ENCODE measurements at regions not wholly inside any gene's neighbourhood (a gene's known extent, or its start where the extent isn't known, plus 50 kb on each side); places are given as distances from the start of the nearest gene placed in this dataset.

GRCh38 chr12:78419513-78419912, 445.1 kb upstream of the SYT1 start:
- 87 to 93% (median 92%) methylated on average over 3 of the region's 3 CpGs for WGBS, 5 donors
- H3K4me1 ChIP-seq: no peaks in the 10 kb centered on the region
- intact Hi-C loops (cut with DNase I; ENCODE audit: low total_unique reads): no loop called here
- no peak overlapping the region for H3K27ac ChIP-seq
- H3K36me3 ChIP-seq: no peaks in the 10 kb centered on the region
- H3K27me3 ChIP-seq (replicated peaks in 1 of 7): no peaks in the 10 kb centered on the region
- no peak for TF ChIP-seq POLR2A (IDR thresholded peaks at IDR 0.05)
- no peak for TF ChIP-seq POLR2AphosphoS5 (IDR thresholded peaks at IDR 0.05)
- no peak for TF ChIP-seq CTCF (IDR thresholded peaks at IDR 0.05 in 8 of 11, conservative IDR thresholded peaks at IDR 0.05 in 3 of 11)
- DNase-seq: no peak
- H3K4me3 ChIP-seq: no peak overlapping the region
- no peaks in the 10 kb centered on the region for H3K9me3 ChIP-seq

- Histone ChIP-seq H3K4me3 (no peak overlapping the region), H3K27ac (no peak overlapping the region), H3K9me3 (no peaks in the 10 kb centered on the region), H3K4me1 (no peaks in the 10 kb centered on the region), H3K36me3 (no peaks in the 10 kb centered on the region), H3K27me3 (replicated peaks in 1 of 7) (no peaks in the 10 kb centered on the region)
- TF ChIP-seq POLR2AphosphoS5 (IDR thresholded peaks at IDR 0.05) (no peak), CTCF (IDR thresholded peaks at IDR 0.05 in 8 of 11, conservative IDR thresholded peaks at IDR 0.05 in 3 of 11) (no peak)
- no peak for DNase-seq
- 75 to 90% (median 86%) methylated on average over 4 of the region's 4 CpGs for WGBS, 5 donors
- intact Hi-C loops (cut with DNase I; ENCODE audit: low total_unique reads): no loop called here
These were observed 443.6 kb upstream of the SYT1 start for GRCh38 chr12:78420991-78421390.

- H3K4me1 ChIP-seq: no peaks in the 10 kb centered on the region
- 42 to 68% (median 53%) methylated on average over 2 of the region's 2 CpGs for WGBS, 5 donors
- DNase-seq: no peak
- no peaks in the 10 kb centered on the region for H3K27me3 ChIP-seq (replicated peaks in 1 of 7)
- no peaks in the 10 kb centered on the region for H3K36me3 ChIP-seq
- H3K4me3 ChIP-seq: no peak overlapping the region
- intact Hi-C loops (cut with DNase I; ENCODE audit: low total_unique reads): no loop called here
- H3K9me3 ChIP-seq: peaks cover 0 to 14% (median 2%) of the 10 kb centered on the region in 8 donors
- H3K27ac ChIP-seq: no peak overlapping the region
- no peak for TF ChIP-seq CTCF (IDR thresholded peaks at IDR 0.05 in 8 of 11, conservative IDR thresholded peaks at IDR 0.05 in 3 of 11)
- no peak for TF ChIP-seq POLR2A (IDR thresholded peaks at IDR 0.05)
- TF ChIP-seq POLR2AphosphoS5 (IDR thresholded peaks at IDR 0.05): no peak
These were observed 434.0 kb upstream of the SYT1 start for GRCh38 chr12:78430551-78430950.

- intact Hi-C loops (cut with DNase I; ENCODE audit: low total_unique reads): no loop called here
- no peak overlapping the region for H3K27ac ChIP-seq
- TF ChIP-seq POLR2A (IDR thresholded peaks at IDR 0.05): no peak
- no peak for TF ChIP-seq CTCF (IDR thresholded peaks at IDR 0.05 in 8 of 11, conservative IDR thresholded peaks at IDR 0.05 in 3 of 11)
- TF ChIP-seq POLR2AphosphoS5 (IDR thresholded peaks at IDR 0.05): no peak
- H3K4me1 ChIP-seq: no peaks in the 10 kb centered on the region
- no peaks in the 10 kb centered on the region for H3K36me3 ChIP-seq
- no peak for DNase-seq
- H3K9me3 ChIP-seq: peaks cover 0 to 21% (median 10%) of the 10 kb centered on the region in 8 donors
- H3K27me3 ChIP-seq (replicated peaks in 1 of 7): no peaks in the 10 kb centered on the region
- no peak overlapping the region for H3K4me3 ChIP-seq
These were observed 432.6 kb upstream of the SYT1 start for GRCh38 chr12:78431931-78432330.

All from spleen (tissue), 11 donors.